ENCODE measurements at regions not wholly inside any gene's neighbourhood (a gene's known extent, or its start where the extent isn't known, plus 50 kb on each side); places are given as distances from the start of the nearest gene placed in this dataset.

DNA sequence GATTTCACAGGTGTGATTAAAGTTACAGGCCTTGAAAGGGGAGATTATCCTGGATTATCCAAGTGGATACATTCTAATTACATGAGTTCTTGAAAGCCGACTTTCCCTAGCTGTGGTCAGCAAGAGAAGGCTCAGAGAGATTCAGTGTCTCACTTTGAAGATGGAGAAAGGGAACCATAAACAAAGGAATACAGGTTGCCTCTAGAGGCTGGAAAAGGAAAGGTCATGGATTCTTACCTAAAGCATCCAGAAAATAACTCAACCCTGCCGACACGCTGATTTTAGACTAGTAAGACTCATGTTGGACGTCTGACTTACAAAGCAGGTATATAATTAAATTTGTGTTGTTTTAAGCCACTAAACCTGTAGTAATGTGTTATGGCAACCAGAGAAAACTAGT lies 1095.7 kb upstream of the ZEB2 start:
- Histone ChIP-seq H3K27me3 (no peaks in the 10 kb centered on the region), H3K4me3 (no peak overlapping the region), H3K27ac (no peak overlapping the region), H3K4me1 (no peaks in the 10 kb centered on the region), H3K36me3 (no peaks in the 10 kb centered on the region), H3K9me3 (no peaks in the 10 kb centered on the region)
- TF ChIP-seq, protein P1, sequence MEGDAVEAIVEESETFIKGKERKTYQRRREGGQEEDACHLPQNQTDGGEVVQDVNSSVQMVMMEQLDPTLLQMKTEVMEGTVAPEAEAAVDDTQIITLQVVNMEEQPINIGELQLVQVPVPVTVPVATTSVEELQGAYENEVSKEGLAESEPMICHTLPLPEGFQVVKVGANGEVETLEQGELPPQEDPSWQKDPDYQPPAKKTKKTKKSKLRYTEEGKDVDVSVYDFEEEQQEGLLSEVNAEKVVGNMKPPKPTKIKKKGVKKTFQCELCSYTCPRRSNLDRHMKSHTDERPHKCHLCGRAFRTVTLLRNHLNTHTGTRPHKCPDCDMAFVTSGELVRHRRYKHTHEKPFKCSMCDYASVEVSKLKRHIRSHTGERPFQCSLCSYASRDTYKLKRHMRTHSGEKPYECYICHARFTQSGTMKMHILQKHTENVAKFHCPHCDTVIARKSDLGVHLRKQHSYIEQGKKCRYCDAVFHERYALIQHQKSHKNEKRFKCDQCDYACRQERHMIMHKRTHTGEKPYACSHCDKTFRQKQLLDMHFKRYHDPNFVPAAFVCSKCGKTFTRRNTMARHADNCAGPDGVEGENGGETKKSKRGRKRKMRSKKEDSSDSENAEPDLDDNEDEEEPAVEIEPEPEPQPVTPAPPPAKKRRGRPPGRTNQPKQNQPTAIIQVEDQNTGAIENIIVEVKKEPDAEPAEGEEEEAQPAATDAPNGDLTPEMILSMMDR (IDR thresholded peaks at IDR 0.05) = no peak
- no peak for TF ChIP-seq POLR2AphosphoS5 (IDR thresholded peaks at IDR 0.05)
- no peak for TF ChIP-seq EP300 (IDR thresholded peaks at IDR 0.05)
- no peak for TF ChIP-seq POLR2A (IDR thresholded peaks at IDR 0.05)
- 89% methylated on average over 4 of the region's 4 CpGs for WGBS
- DNase-seq (ENCODE audit: low spot score in 2 of 2) = no peak

DNA sequence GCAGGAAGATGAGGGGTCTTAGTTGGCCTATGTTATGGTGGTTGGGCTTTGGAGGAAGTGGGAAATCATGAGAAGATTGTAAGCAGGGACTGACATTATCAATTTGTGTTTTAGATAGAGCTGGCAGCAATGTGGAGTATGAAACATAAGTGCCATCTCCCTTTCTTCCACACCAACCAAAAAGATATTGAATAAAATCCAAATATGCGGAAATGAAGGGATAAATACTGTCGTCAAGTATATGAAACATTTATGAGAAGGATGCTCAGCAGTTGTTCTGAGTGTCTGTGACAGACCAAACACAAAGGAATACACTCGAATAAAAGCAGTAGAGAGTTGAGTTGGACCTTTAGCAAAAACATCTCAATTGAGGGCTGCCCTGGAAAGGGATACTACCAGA lies 1090.0 kb upstream of the ZEB2 start:
- no peaks in the 10 kb centered on the region for H3K36me3 ChIP-seq

DNA sequence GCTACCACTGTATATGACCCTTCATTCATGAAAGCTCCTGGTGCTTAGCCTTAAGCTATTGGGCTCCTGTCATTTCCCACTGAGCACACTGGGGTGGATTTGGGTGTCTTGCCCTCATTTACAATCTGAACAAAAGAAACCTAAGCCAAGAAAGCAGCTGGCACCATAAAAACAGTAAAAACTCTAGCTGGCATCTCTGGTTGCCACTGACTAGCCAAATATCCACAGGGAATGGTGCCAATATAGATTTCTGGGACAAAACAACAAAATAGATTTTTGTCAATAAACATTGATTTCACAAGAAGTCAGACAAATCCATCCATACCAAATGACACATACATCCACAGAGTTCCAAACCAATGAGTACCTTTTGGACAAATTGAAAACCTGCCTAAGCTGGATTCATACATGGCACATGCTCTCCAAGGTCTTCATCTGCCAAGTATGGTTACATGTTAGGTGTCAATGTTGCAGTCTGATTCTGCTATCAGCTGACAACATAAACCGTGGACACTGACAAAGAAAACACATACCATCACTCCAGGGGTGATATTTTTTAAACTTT lies 1081.5 kb upstream of the ZEB2 start:
- TF ChIP-seq EP300 (IDR thresholded peaks at IDR 0.05) = no peak
- TF ChIP-seq, protein P1 (IDR thresholded peaks at IDR 0.05) = no peak
- TF ChIP-seq POLR2AphosphoS5 (IDR thresholded peaks at IDR 0.05) = no peak
- TF ChIP-seq POLR2A (IDR thresholded peaks at IDR 0.05) = no peak
- Histone ChIP-seq H3K4me1 (peaks cover 18% of the 10 kb centered on the region), H3K27me3 (no peaks in the 10 kb centered on the region), H3K36me3 (no peaks in the 10 kb centered on the region), H3K9me3 (no peaks in the 10 kb centered on the region), H3K27ac (no peak overlapping the region), H3K4me3 (no peak overlapping the region)
- DNase-seq (ENCODE audit: low spot score in 2 of 2) = no peak
- 78% methylated on average over 1 of the region's 1 CpG for WGBS

More for the DNA sequence above, 1090.0 kb upstream of the ZEB2 start:
- TF ChIP-seq POLR2AphosphoS5 (IDR thresholded peaks at IDR 0.05) = no peak
- TF ChIP-seq POLR2A (IDR thresholded peaks at IDR 0.05) = no peak
- TF ChIP-seq, protein P1 (IDR thresholded peaks at IDR 0.05) = no peak
- Histone ChIP-seq H3K4me1 (no peaks in the 10 kb centered on the region), H3K27me3 (no peaks in the 10 kb centered on the region), H3K4me3 (no peak overlapping the region), H3K9me3 (no peaks in the 10 kb centered on the region), H3K27ac (no peak overlapping the region)
- WGBS = 86% methylated on average over 3 of the region's 3 CpGs
- no peak for DNase-seq (ENCODE audit: low spot score in 2 of 2)

DNA sequence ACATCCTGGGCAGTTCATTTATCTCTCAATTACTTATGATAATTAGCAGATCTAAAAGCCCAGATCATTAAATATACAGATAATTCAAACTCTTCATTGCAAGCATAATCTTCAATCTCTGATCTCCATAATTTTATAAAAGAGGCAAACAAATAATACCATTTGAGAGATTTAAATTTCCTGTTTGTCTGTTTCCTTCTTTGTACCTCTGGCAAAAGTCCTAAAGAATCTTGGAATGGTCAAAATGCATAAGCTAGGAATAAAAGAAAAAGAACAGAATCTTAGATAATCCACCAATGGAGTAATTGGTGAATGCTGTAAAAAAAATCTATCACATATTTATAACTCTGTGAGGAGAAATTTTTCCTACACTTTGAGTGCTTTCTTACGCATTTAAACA lies 1080.9 kb upstream of the ZEB2 start:
- TF ChIP-seq POLR2A (IDR thresholded peaks at IDR 0.05) = no peak
- no peaks in the 10 kb centered on the region for H3K9me3 ChIP-seq
- H3K27ac ChIP-seq = no peak overlapping the region
- no peak for DNase-seq (ENCODE audit: low spot score in 2 of 2)
- H3K27me3 ChIP-seq = no peaks in the 10 kb centered on the region
- H3K4me3 ChIP-seq = no peak overlapping the region
- H3K36me3 ChIP-seq = no peaks in the 10 kb centered on the region
- peaks cover 18% of the 10 kb centered on the region for H3K4me1 ChIP-seq
- 94% methylated on average over 1 of the region's 1 CpG for WGBS

DNA sequence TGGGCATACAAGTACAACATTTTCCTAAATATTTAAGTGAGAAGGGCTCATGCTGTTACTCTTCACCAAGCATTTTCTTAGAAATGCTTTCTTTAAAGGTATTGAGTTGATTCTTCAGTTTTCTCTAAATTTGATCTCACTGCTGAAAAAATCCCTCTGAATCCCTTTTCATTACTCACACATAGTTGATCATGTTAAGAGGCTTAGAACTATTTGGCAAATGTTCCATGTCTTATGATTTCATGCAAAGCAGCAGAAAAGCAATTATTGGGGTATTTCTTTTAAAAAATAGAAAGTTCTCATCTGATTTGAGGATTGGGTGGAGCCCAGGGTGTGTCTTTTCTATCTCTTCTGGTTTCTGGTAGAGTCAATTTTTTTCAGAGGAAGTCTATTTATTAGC lies 1079.8 kb upstream of the ZEB2 start:
- Histone ChIP-seq H3K36me3 (no peaks in the 10 kb centered on the region), H3K27me3 (no peaks in the 10 kb centered on the region), H3K9me3 (no peaks in the 10 kb centered on the region), H3K4me3 (no peak overlapping the region), H3K27ac (no peak overlapping the region), H3K4me1 (peaks cover 18% of the 10 kb centered on the region)
- DNase-seq (ENCODE audit: low spot score in 2 of 2) = no peak
- TF ChIP-seq EP300 (IDR thresholded peaks at IDR 0.05) (no peak), POLR2A (IDR thresholded peaks at IDR 0.05) (no peak), POLR2AphosphoS5 (IDR thresholded peaks at IDR 0.05) (no peak)
- TF ChIP-seq, protein P1 (IDR thresholded peaks at IDR 0.05) = no peak

DNA sequence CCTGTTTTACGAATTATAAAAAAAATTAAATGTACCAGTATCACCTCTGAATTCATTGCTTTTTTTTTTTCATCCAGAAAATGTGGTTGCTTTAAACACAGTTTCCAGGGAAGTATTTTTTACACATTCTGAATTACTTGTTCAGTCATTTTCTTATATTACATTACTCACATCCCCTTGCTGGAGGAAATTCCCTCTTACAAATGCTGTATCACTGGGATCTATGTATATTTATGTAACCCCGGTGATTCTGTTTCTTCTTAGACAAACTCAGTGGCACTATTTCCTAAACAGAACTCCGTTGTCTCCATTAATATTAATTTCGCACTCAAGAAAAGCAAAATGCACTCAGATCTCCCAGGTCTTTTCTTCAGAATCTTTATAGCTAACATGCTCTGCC lies 1078.5 kb upstream of the ZEB2 start:
- Histone ChIP-seq H3K4me1 (peaks cover 18% of the 10 kb centered on the region), H3K9me3 (no peaks in the 10 kb centered on the region), H3K36me3 (no peaks in the 10 kb centered on the region), H3K27me3 (no peaks in the 10 kb centered on the region), H3K27ac (no peak overlapping the region), H3K4me3 (no peak overlapping the region)
- TF ChIP-seq, protein P1 (IDR thresholded peaks at IDR 0.05) = no peak
- TF ChIP-seq POLR2A (IDR thresholded peaks at IDR 0.05) (no peak), POLR2AphosphoS5 (IDR thresholded peaks at IDR 0.05) (no peak), EP300 (IDR thresholded peaks at IDR 0.05) (no peak)
- 66% methylated on average over 4 of the region's 4 CpGs for whole genome bisulfite sequencing
- DNase-seq (ENCODE audit: low spot score in 2 of 2) = no peak

Data from suprapubic skin (tissue), 4 donors.